Mesothelial cell of epicardium (in vitro differentiated cells): ENCODE measurements at regions not wholly inside any gene's neighbourhood (a gene's known extent, or its start where the extent isn't known, plus 50 kb on each side); places are given as distances from the start of the nearest gene placed in this dataset.

ENCODE experiments used
- DNase-seq, 2 experiments: peaks; one replicate each; pipeline ENCODE4 v3.0.0; 2021; ENCODE audit warnings: low spot score in 2 of 2; ENCODE audit not compliant: unreplicated experiment in 2 of 2
- H3K27ac Mint-ChIP-seq: 2 replicates; pipeline ENCODE4 v1.8.0; 2021; ENCODE audit warnings: mixed read lengths
- H3K27me3 Mint-ChIP-seq: 2 replicates; pipeline ENCODE4 v1.8.0; 2021; ENCODE audit warnings: low read depth, mixed read lengths
- H3K36me3 Mint-ChIP-seq: 2 replicates; pipeline ENCODE4 v1.8.0; 2021; ENCODE audit warnings: mixed read lengths
- H3K4me1 Mint-ChIP-seq: 2 replicates; pipeline ENCODE4 v1.8.0; 2021; ENCODE audit warnings: mixed read lengths
- H3K4me3 Mint-ChIP-seq: 2 replicates; pipeline ENCODE4 v1.8.0; 2021; ENCODE audit warnings: mild to moderate bottlenecking, moderate library complexity, mixed read lengths
- H3K9me3 Mint-ChIP-seq: 2 replicates; pipeline ENCODE4 v1.8.0; 2021; ENCODE audit warnings: mixed read lengths
- TF ChIP-seq, protein P1 (sequence below): fragments of 200-600 bp; sonication (generic); IDR thresholded peaks from one replicate; pipeline ENCODE4 v1.5.0; 2021; ENCODE audit warnings: antibody characterized with exemption; ENCODE audit not compliant: unreplicated experiment

DNA sequence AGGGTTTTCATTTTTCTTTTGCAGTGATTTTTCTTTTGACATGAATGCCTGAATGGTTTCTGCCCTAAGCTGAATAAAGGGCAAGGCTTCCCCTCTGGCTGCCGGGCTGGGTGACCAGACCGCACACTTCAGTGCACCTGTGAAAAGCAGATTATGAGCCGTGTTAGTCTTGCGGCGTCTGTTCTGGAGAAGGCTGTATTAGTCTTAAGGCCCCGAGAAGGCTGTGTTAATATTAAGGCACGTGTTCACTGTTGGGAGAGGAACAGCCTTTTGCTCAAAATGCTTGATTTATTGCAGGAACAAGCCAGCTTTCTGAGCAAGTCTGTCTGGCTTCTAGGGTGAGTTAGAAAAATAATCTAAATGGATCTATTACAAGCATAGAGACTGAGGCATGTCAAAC is 54.7 kb upstream of the DNAH14 start:
- Mint-ChIP-seq H3K36me3 (no peaks in the 10 kb centered on the region), H3K4me1 (peaks cover 34% of the 10 kb centered on the region), H3K27ac (peak overlapping the region; percentile 63), H3K4me3 (no peak overlapping the region), H3K9me3 (no peaks in the 10 kb centered on the region), H3K27me3 (no peaks in the 10 kb centered on the region)
- TF ChIP-seq, protein P1, sequence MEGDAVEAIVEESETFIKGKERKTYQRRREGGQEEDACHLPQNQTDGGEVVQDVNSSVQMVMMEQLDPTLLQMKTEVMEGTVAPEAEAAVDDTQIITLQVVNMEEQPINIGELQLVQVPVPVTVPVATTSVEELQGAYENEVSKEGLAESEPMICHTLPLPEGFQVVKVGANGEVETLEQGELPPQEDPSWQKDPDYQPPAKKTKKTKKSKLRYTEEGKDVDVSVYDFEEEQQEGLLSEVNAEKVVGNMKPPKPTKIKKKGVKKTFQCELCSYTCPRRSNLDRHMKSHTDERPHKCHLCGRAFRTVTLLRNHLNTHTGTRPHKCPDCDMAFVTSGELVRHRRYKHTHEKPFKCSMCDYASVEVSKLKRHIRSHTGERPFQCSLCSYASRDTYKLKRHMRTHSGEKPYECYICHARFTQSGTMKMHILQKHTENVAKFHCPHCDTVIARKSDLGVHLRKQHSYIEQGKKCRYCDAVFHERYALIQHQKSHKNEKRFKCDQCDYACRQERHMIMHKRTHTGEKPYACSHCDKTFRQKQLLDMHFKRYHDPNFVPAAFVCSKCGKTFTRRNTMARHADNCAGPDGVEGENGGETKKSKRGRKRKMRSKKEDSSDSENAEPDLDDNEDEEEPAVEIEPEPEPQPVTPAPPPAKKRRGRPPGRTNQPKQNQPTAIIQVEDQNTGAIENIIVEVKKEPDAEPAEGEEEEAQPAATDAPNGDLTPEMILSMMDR, result no peak
- no peak for DNase-seq

DNA sequence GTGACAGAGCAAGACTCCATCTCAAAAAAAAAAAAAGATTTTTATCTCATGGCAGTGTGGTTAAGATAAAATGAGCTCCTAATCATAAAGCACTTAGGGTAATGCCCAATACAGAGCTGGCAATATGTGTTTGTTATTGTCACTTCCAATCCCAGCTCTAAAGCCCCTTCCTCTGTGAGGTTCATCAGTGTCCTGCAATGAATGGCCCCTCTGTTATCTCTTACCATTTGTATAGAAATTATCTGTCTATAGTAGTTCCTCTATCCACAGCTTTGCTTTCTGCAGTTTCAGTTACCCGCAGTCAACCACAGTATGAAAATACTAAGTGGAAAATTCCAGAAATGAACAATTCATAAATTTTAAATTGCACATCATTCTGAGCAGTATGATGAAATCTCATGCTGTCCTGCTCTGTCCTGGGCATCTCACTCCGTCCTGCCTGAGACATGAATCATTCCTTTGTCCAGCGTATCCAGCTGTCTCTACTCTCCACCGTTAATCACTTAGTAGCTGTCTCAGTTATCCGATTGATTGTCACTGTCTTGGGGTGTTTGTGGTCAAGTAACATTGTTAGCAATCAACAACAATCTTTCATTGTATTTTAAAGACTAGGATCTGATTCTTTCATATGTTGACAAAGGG is 50.2 kb upstream of the DNAH14 start:
- peaks cover 69% of the 10 kb centered on the region for H3K4me1 Mint-ChIP-seq
- TF ChIP-seq, protein P1, result no peak
- no peaks in the 10 kb centered on the region for H3K27me3 Mint-ChIP-seq
- no peaks in the 10 kb centered on the region for H3K9me3 Mint-ChIP-seq
- DNase-seq, result no peak
- no peaks in the 10 kb centered on the region for H3K36me3 Mint-ChIP-seq
- no peak overlapping the region for H3K27ac Mint-ChIP-seq
- no peak overlapping the region for H3K4me3 Mint-ChIP-seq
